GM12878 (cell line): ENCODE measurements at regions not wholly inside any gene's neighbourhood (a gene's known extent, or its start where the extent isn't known, plus 50 kb on each side); places are given as distances from the start of the nearest gene placed in this dataset.

Source experiments
- ATAC-seq: fragments of 200-7000 bp; cut with Tn5 transposase; 3 replicates; pipeline ENCODE4 v1.9.1; 2020; ENCODE audit warnings: mild to moderate bottlenecking, moderate library complexity
- BruUV-seq: library from RNA; stranded (reverse); fragments of 400-500 nt; replicated peaks from 2 replicates; lab custom pipeline; 2021; lab: Mats Ljungman, UMichigan
- CTCF ChIA-PET: fragments of 300-600 bp; sonication (Branson Sonifier 250); formaldehyde crosslinking; extraction: SDS; loops from one replicate; lab custom pipeline; 2021; ENCODE audit warnings: inconsistent platforms; lab: Yijun Ruan, JAX
- POLR2A ChIA-PET: fragments of 350-600 bp; formaldehyde crosslinking; extraction: SDS; loops from one replicate; lab custom pipeline; 2021; ENCODE audit warnings: inconsistent platforms; lab: Charles Lee
- RAD21 ChIA-PET: fragments of 300-600 bp; sonication (Branson Sonifier 250); formaldehyde crosslinking; loops from one replicate; lab custom pipeline; 2023; ENCODE audit warnings: antibody characterized with exemption; ENCODE audit not compliant: unreplicated experiment; lab: Charles Lee
- SMC1A ChIA-PET: fragments of 300-600 bp; sonication (Branson Sonifier 250); formaldehyde crosslinking; loops from one replicate; lab custom pipeline; 2023; ENCODE audit not compliant: unreplicated experiment, uncharacterized antibody; lab: Charles Lee
- DNase-seq: peaks from one replicate; pipeline ENCODE4 v3.0.0-alpha.2; 2011; ENCODE audit warnings: low read depth, low spot score
- FAIRE-seq: peaks from 3 replicates; lab custom pipeline; 2011; peaks lifted over from hg19 to GRCh38; lab: Jason Lieb, UNC
- H2AFZ ChIP-seq: 2 replicates; pipeline ENCODE4 v1.6.0; 2011; ENCODE audit warnings: low read depth, low read length, control low read depth; ENCODE audit not compliant: control insufficient read depth
- H3K27ac ChIP-seq: 2 replicates; pipeline ENCODE4 v1.5.1; 2011; ENCODE audit warnings: control low read depth; ENCODE audit not compliant: control insufficient read depth, insufficient read depth
- H3K27me3 ChIP-seq, 2 experiments: replicated peaks in 1 of 2; 2 replicates each; pipeline versions ENCODE4 v1.6.0 to v1.6.1; 2011; ENCODE audit warnings: low read length in 1 of 2; ENCODE audit not compliant: control insufficient read depth in 2 of 2, insufficient read depth in 2 of 2
- H3K36me3 ChIP-seq, 2 experiments: 2 replicates each; pipeline ENCODE4 v1.5.1; 2011; ENCODE audit warnings: low read length in 1 of 2; ENCODE audit not compliant: control insufficient read depth in 2 of 2, insufficient read depth in 2 of 2
- H3K4me1 ChIP-seq: 2 replicates; pipeline ENCODE4 v1.6.1; 2011; ENCODE audit warnings: mild to moderate bottlenecking, low read length, moderate library complexity, mixed read lengths; ENCODE audit not compliant: control insufficient read depth, insufficient read depth
- H3K4me2 ChIP-seq: 2 replicates; pipeline ENCODE4 v1.6.0; 2011; ENCODE audit warnings: control low read depth; ENCODE audit not compliant: control insufficient read depth, insufficient read depth
- H3K4me3 ChIP-seq: fragments of 200-600 bp; sonication (generic); 2 replicates; pipeline ENCODE4 v1.5.1; 2016
- H3K79me2 ChIP-seq: 2 replicates; pipeline ENCODE4 v1.6.0; 2011; ENCODE audit warnings: low read length; ENCODE audit not compliant: control insufficient read depth, insufficient read depth
- H3K9ac ChIP-seq: 2 replicates; pipeline ENCODE4 v1.8.0; 2011; ENCODE audit warnings: low read length, control low read depth, mixed read lengths; ENCODE audit not compliant: control insufficient read depth, insufficient read depth
- H3K9me3 ChIP-seq: replicated peaks from 3 replicates; pipeline ENCODE4 v1.5.1; 2011; ENCODE audit warnings: mild to moderate bottlenecking, low read length; ENCODE audit not compliant: control insufficient read depth, insufficient read depth
- H4K20me1 ChIP-seq: 2 replicates; pipeline ENCODE4 v1.6.0; 2011; ENCODE audit not compliant: control insufficient read depth, insufficient read depth
- CEBPB ChIP-seq, 2 experiments: fragments of 150-350 bp in 1 of 2; IDR thresholded peaks; 2 replicates each; pipeline ENCODE4 v1.6.1; 2012 to 2014; ENCODE audit warnings: low read depth in 2 of 2, low read length in 2 of 2, borderline replicate concordance in 1 of 2, inconsistent platforms in 1 of 2
- CHD1 ChIP-seq: IDR thresholded peaks from 2 replicates; pipeline ENCODE4 v1.6.1; 2012; ENCODE audit warnings: low read depth, low read length, improper control_type of control experiment
- MLLT1 ChIP-seq: fragments of 450-650 bp; IDR thresholded peaks from 2 replicates; pipeline ENCODE4 v1.6.1; 2016; ENCODE audit warnings: mild to moderate bottlenecking
- PBX3 ChIP-seq: IDR thresholded peaks from 2 replicates; pipeline ENCODE4 v1.6.1; 2011; ENCODE audit warnings: mild to moderate bottlenecking, low read depth, low read length, moderate library complexity; ENCODE audit not compliant: insufficient replicate concordance
- POLR2A ChIP-seq: IDR thresholded peaks from 2 replicates; pipeline ENCODE4 v1.6.1; 2011; ENCODE audit warnings: low read depth, mild to moderate bottlenecking, low read length
- RCOR1 ChIP-seq: conservative IDR thresholded peaks from 2 replicates; pipeline ENCODE4 v1.6.1; 2012; ENCODE audit warnings: low read depth, low read length, improper control_type of control experiment
- REST ChIP-seq: IDR thresholded peaks from 2 replicates; pipeline ENCODE4 v1.6.1; 2012; ENCODE audit warnings: mild to moderate bottlenecking, low read depth, low read length
- SKIL ChIP-seq: fragments of 450-650 bp; IDR thresholded peaks from 2 replicates; pipeline ENCODE4 v1.6.1; 2017; ENCODE audit warnings: mild to moderate bottlenecking, low read depth, inconsistent platforms; ENCODE audit not compliant: poor library complexity, severe bottlenecking
- SUZ12 ChIP-seq: fragments of 200-600 bp; sonication (generic); IDR thresholded peaks from one replicate; pipeline ENCODE4 v1.6.1; 2018; ENCODE audit warnings: antibody characterized with exemption, mild to moderate bottlenecking; ENCODE audit not compliant: unreplicated experiment
- ZBTB4 ChIP-seq: fragments of 450-650 bp; formaldehyde crosslinking; IDR thresholded peaks from 2 replicates; pipeline ENCODE4 v1.4.0; 2022; ENCODE audit warnings: mild to moderate bottlenecking, moderate library complexity
- WGBS: methylation state at CpG from one replicate; pipeline ENCODE4 v1.1.6; 2016; ENCODE audit warnings: low lambda C conversion rate; ENCODE audit not compliant: insufficient replicate concordance, insufficient coverage; ENCODE audit errors: missing lambda C conversion rate; 5-methylcytosine and 5-hydroxymethylcytosine counted together
- in situ Hi-C: fragments of 300-500 bp; cut with MboI; formaldehyde crosslinking; loops from 9 replicates; pipeline ENCODE4 v1.14.3; 2018; ENCODE audit warnings: mixed read lengths
- intact Hi-C: fragments of 100-400 bp; cut with micrococcal nuclease; formaldehyde crosslinking; loops from one replicate; pipeline ENCODE4 v1.14.2; 2022; ENCODE audit not compliant: unreplicated experiment

GRCh38 chrX:47776292-47777006 lies 60.3 kb upstream of the ZNF81 start:
- H3K9ac ChIP-seq, result no peak overlapping the region
- ChIA-PET RAD21 (interaction anchor here (0.6 kb wide), 1 partner anchor 8 kb away, joined by 3 read pairs; no protein-coding TSS in a partner anchor), CTCF (no interaction called here), POLR2A (no interaction called here), SMC1A (no interaction called here)
- DNase-seq, result no peak
- no peak for ATAC-seq
- in situ Hi-C loops (no loop called here), intact Hi-C loops (no loop called here)
- no TSS peak for BruUV-seq
- no peaks in the 10 kb centered on the region; the same call in 2 of the 3 replicates for H3K9me3 ChIP-seq
- H3K36me3 ChIP-seq, result no peaks in the 10 kb centered on the region
- FAIRE-seq, result no peak
- WGBS, result 2% methylated on average over 4 of the region's 4 CpGs
- H3K4me1 ChIP-seq, result no peaks in the 10 kb centered on the region
- H2AFZ ChIP-seq, result no peak overlapping the region
- no peak overlapping the region for H3K27ac ChIP-seq
- no peaks in the 10 kb centered on the region for H4K20me1 ChIP-seq
- H3K79me2 ChIP-seq, result no peaks in the 10 kb centered on the region
- no peaks in the 10 kb centered on the region for H3K27me3 ChIP-seq
- TF ChIP-seq ZBTB4 (CRISPR knock-in tag), result no peak
- no peak for TF ChIP-seq POLR2A
- TF ChIP-seq PBX3, result no peak
- TF ChIP-seq SUZ12, result no peak
- no peak for TF ChIP-seq REST
- TF ChIP-seq RCOR1, result no peak
- no peak for TF ChIP-seq MLLT1
- no peak for TF ChIP-seq CEBPB (IDR thresholded peaks at IDR 0.05; ENCODE audit: borderline replicate concordance in 1 of 2, low read depth in 2 of 2, low read length in 2 of 2)
- no peak for TF ChIP-seq SKIL
- TF ChIP-seq CHD1, result no peak
- no peak overlapping the region for H3K4me3 ChIP-seq
- no peak overlapping the region for H3K4me2 ChIP-seq
